SK-N-MC (cell line): ENCODE measurements at regions not wholly inside any gene's neighbourhood (a gene's known extent, or its start where the extent isn't known, plus 50 kb on each side); places are given as distances from the start of the nearest gene placed in this dataset.

Experiments used
- DNase-seq: peaks from one replicate; pipeline ENCODE4 v3.0.0-alpha.2; 2011; ENCODE audit warnings: low read depth, low spot score
- H3K27ac ChIP-seq: fragments of 200-600 bp; sonication (generic); 2 replicates; pipeline ENCODE4 v1.5.1; 2016; ENCODE audit warnings: mixed run types
- H3K36me3 ChIP-seq: fragments of 200-600 bp; sonication (generic); 2 replicates; pipeline ENCODE4 v1.6.1; 2017; ENCODE audit warnings: antibody characterized with exemption, low read length, mixed read lengths; ENCODE audit not compliant: insufficient read depth
- H3K4me3 ChIP-seq: fragments of 200-600 bp; sonication (generic); 2 replicates; pipeline ENCODE4 v1.5.1; 2016
- H3K9ac ChIP-seq: fragments of 200-600 bp; sonication (generic); 2 replicates; pipeline ENCODE4 v1.8.0; 2017; ENCODE audit warnings: mixed run types, mixed read lengths; ENCODE audit not compliant: insufficient read length
- H3K9me3 ChIP-seq: fragments of 200-600 bp; sonication (generic); 2 replicates; pipeline ENCODE4 v1.6.1; 2017; ENCODE audit warnings: low read depth, mild to moderate bottlenecking, antibody characterized with exemption, low read length, moderate library complexity, mixed read lengths
- EZH2 ChIP-seq: fragments of 200-600 bp; sonication (generic); IDR thresholded peaks from one replicate; pipeline ENCODE4 v1.6.1; 2017; ENCODE audit warnings: antibody characterized with exemption
- FOXP2 ChIP-seq: optimal IDR thresholded peaks from 2 replicates; pipeline ENCODE3; 2011; ENCODE audit warnings: mild to moderate bottlenecking, moderate library complexity; ENCODE audit not compliant: insufficient read depth; ENCODE audit errors: extremely low read length, control extremely low read depth
- POLR2AphosphoS5 ChIP-seq: IDR thresholded peaks from 2 replicates; pipeline ENCODE4 v1.6.1; 2012; ENCODE audit warnings: mild to moderate bottlenecking, low read depth, low read length, borderline replicate concordance

DNA sequence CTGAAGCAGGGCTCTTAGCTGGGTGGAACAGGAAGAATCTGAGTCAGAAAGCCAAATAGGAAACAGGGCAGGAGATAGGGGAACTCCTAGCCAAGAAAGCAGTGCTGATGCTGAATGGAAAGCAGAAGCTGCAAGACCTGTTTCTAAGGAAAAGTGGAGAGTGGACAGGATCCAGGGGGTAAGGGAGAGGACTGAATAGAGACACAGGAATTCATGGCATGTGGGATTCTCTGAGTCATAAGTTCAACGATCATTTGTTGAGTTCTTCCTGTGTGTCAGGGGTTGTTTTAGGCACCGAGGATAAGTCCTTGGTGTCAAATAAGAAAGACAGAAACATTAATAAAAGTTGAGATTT is 153.8 kb upstream of the FGGY start:
- Histone ChIP-seq H3K9me3 (no peaks in the 10 kb centered on the region), H3K36me3 (no peaks in the 10 kb centered on the region), H3K9ac (no peak overlapping the region), H3K27ac (no peak overlapping the region), H3K4me3 (no peak overlapping the region)
- DNase-seq: no peak
- TF ChIP-seq POLR2AphosphoS5 (no peak), FOXP2 (no peak), EZH2 (no peak)

DNA sequence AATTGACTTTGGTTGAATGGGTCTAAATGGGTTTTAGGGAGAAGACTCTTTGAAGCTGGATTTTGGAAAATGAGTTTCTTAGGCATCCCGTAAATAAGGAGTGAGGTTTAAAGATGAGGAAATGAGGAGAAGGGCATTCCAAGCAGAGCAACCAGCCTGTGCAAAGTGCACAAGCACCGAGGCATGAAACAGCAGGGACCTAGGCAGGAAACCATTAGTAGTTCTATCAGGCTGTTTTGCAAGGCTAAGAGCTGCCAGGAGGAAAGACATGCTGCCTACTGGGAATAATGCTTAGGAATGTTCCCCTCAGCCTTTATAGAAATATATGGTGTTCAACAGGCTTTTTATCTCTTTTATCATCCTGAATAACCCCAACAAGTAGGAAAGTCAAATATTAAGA is 153.1 kb upstream of the FGGY start:
- H3K4me3 ChIP-seq: no peak overlapping the region
- no peaks in the 10 kb centered on the region for H3K9me3 ChIP-seq
- H3K9ac ChIP-seq: no peak overlapping the region
- no peaks in the 10 kb centered on the region for H3K36me3 ChIP-seq
- DNase-seq: no peak
- no peak for TF ChIP-seq POLR2AphosphoS5
- no peak for TF ChIP-seq FOXP2
- TF ChIP-seq EZH2: no peak
- H3K27ac ChIP-seq: no peak overlapping the region

DNA sequence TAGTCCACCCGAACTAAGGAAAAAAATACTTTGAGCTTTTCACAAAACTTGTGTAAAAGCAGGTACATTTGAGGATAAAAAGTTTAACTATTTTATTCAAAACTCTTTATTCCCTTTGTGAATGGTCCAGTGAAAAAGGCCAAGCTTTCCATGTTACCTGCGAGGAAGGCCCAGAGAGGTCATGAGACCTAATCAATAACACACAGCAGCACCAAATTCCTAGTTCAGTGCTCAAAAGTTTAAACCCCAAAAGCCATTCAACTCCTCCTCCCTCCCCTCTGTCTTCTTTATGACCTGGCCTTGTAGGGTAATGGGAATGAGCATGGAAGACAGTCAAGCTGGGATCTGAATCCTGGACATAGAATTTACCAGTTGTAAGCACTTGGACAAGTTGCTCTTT is 151.9 kb upstream of the FGGY start:
- H3K27ac ChIP-seq: no peak overlapping the region
- no peak overlapping the region for H3K9ac ChIP-seq
- no peak for DNase-seq
- no peaks in the 10 kb centered on the region for H3K9me3 ChIP-seq
- no peak overlapping the region for H3K4me3 ChIP-seq
- no peak for TF ChIP-seq EZH2
- no peak for TF ChIP-seq FOXP2
- TF ChIP-seq POLR2AphosphoS5: no peak
- no peaks in the 10 kb centered on the region for H3K36me3 ChIP-seq

DNA sequence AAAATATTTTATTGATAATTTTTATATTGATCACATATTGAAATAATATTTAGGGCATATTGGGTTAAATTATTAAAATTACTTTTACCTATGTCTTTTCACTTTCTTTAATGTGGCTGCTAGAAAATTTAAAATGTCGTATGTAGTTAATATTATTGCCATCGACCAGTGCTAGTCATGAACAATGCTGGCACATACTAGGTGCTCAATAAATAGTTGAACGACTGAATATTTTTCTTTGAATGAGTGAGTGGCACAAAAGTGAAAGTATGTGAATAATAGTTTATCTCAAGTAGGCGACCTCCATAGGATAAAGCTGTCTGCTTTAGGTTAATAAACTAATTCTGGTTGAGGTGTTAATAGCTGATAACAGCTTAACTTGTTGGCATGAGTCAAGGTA is 150.8 kb upstream of the FGGY start:
- H3K4me3 ChIP-seq: no peak overlapping the region
- no peak overlapping the region for H3K27ac ChIP-seq
- no peak for TF ChIP-seq EZH2
- TF ChIP-seq FOXP2: no peak
- TF ChIP-seq POLR2AphosphoS5: no peak
- no peak for DNase-seq
- H3K36me3 ChIP-seq: no peaks in the 10 kb centered on the region
- no peak overlapping the region for H3K9ac ChIP-seq
- no peaks in the 10 kb centered on the region for H3K9me3 ChIP-seq

DNA sequence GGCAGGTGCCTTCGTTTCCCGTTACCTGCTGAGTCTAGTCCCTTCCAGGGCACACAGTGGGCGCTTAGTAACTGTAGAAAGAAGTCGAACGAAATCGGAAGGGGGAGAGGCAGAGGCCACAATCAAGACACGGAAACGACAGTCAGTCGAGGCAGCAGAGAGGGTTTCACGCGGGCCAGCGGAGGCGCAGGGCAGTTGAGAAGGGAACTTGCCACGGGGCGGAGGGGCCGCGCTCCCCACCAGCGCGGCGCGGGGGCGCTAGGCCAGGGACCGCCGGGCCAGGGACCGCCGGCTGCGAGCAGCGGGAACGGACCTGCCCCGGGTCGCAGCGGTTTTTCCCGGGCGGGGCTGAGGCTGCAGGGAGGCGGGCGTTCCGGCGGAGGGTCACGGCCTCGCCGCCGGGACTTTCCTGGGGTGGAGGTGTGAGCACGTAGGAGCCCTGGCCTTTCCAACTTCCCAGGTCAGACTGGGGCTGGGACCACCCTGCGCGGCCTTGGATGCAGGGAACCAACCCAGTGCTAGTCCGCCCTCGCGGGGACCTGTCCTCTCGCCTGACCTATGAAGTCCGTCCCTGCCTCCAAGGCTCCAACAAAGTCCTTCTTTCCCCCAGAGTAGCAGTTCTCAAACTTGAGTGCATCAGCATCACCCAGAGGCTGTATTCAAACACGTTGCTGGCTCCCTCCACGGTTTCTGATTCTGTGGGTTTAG is 150.1 kb upstream of the FGGY start:
- H3K36me3 ChIP-seq: no peaks in the 10 kb centered on the region
- H3K27ac ChIP-seq: no peak overlapping the region
- no peaks in the 10 kb centered on the region for H3K9me3 ChIP-seq
- TF ChIP-seq FOXP2: no peak
- no peak for TF ChIP-seq POLR2AphosphoS5
- no peak for TF ChIP-seq EZH2
- DNase-seq: no peak
- H3K9ac ChIP-seq: no peak overlapping the region
- no peak overlapping the region for H3K4me3 ChIP-seq

DNA sequence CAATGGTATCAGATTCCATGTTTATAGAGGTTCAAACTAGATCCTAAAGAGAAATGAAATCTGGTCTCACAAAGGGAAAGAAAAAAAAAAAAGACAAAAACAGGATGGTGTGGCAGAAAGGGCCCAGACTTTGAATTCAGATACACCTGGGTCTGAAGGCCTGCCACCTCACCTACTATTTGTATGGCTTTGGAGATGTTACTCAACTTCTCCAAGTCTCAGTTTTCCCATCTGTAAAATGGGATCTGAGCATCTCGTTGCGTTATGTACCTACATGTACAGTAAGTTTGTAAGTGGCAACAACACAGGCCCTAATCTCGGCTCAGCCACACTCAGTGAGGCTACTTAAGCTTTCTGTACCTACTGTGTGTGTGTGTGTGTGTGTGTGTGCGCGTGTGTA is 147.5 kb upstream of the FGGY start:
- no peak overlapping the region for H3K9ac ChIP-seq
- DNase-seq: no peak
- no peak overlapping the region for H3K27ac ChIP-seq
- H3K36me3 ChIP-seq: no peaks in the 10 kb centered on the region
- H3K4me3 ChIP-seq: no peak overlapping the region
- no peaks in the 10 kb centered on the region for H3K9me3 ChIP-seq
- no peak for TF ChIP-seq EZH2
- no peak for TF ChIP-seq FOXP2
- no peak for TF ChIP-seq POLR2AphosphoS5

DNA sequence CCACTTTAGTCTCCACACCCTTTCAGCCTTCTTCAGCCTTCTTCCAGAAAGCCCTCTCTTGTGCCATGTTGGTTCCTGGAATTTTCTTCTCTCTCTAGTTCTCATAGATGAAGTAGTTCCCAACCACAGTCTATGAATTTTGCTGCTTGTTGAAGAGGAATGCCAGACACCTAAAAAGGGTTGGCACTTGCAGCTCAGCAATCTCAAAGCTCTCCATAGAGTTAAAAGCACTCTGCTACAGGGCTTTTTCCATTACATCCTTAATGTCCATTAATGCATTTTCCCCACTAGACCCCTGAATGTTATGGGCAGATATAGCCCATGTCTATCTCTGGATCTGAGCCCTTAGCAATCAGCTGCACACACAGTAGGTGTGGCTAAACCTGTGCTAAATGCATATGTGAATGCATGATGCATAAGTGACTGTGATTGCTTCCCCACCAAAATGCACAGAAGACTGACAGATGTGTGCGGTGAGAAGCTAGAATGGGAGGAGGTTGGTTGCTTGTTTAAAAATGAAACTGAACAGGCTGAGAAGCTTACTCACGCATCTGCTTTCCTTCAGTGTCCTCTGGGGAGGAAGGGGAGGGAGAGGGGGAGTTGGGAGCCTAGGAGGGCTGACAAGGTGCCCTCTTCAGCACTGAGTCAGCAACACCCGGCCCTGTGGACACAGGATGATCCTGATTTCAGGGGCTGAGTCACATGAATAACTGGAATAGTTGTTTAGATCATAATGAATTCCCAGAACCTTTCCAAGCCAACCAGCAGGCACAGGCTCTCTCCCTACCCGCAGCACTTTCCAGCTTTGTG is 146.1 kb upstream of the FGGY start:
- H3K9ac ChIP-seq: no peak overlapping the region
- H3K27ac ChIP-seq: no peak overlapping the region
- no peaks in the 10 kb centered on the region for H3K36me3 ChIP-seq
- H3K4me3 ChIP-seq: no peak overlapping the region
- H3K9me3 ChIP-seq: no peaks in the 10 kb centered on the region
- TF ChIP-seq EZH2 (no peak), FOXP2 (no peak), POLR2AphosphoS5 (no peak)
- DNase-seq: no peak

DNA sequence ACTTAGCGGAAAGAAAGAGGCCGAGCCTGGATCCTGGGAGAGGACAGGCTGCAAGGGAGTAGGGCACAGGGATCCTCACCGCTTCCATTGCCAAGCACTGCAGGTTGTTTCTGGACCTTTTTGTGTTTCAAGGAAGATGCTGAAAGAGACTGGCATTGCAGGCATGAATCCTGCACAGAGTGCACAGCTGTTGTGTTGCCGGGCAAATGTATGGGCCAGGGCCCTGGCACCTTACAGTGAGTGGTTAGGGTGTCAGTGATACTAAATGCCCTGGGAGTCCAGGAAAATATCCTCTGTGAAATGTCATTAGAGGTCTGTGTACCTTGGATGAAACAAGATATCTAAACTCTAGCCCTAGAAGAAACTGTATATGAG is 145.5 kb upstream of the FGGY start:
- no peaks in the 10 kb centered on the region for H3K36me3 ChIP-seq
- TF ChIP-seq EZH2: no peak
- no peak for TF ChIP-seq FOXP2
- no peak for TF ChIP-seq POLR2AphosphoS5
- no peaks in the 10 kb centered on the region for H3K9me3 ChIP-seq
- no peak overlapping the region for H3K4me3 ChIP-seq
- no peak overlapping the region for H3K9ac ChIP-seq
- no peak for DNase-seq
- H3K27ac ChIP-seq: no peak overlapping the region

DNA sequence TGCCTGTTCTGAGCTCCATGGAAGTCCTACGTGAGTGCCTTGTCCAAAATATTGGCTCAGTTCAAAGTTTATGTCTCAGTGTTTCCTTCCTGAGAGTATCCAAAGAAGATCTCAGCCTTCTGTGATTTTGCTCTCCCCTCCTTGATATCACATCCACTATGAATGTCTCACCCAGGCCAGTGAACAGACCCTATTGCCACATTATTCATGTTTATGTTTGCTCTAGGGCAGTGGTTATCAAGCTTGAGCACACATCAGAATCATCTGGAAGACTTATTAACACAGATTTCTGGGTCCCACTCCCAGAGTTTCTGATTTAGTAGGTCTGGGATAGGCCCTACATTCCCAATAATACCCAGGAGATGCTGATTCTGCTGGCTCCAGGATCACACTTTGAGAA is 145.0 kb upstream of the FGGY start:
- Histone ChIP-seq H3K9me3 (no peaks in the 10 kb centered on the region), H3K4me3 (no peak overlapping the region), H3K27ac (no peak overlapping the region), H3K36me3 (no peaks in the 10 kb centered on the region), H3K9ac (no peak overlapping the region)
- DNase-seq: no peak
- TF ChIP-seq POLR2AphosphoS5 (no peak), FOXP2 (no peak), EZH2 (no peak)
